ENCODE measurements at regions not wholly inside any gene's neighbourhood (a gene's known extent, or its start where the extent isn't known, plus 50 kb on each side); places are given as distances from the start of the nearest gene placed in this dataset.

- 61% methylated on average over 18 of the region's 18 CpGs for WGBS (ENCODE audit: insufficient coverage, low coverage, missing lambda C conversion rate)
- peak; percentile 57 for FAIRE-seq
- Histone ChIP-seq H2AFZ (ENCODE audit: low read depth, low read length) (no peak overlapping the region), H3K27me3 (ENCODE audit: control insufficient read depth in 2 of 2, insufficient read depth in 2 of 2, low read length in 2 of 2) (no peaks in the 10 kb centered on the region), H4K20me1 (replicated peaks; ENCODE audit: control insufficient read depth, insufficient read depth, low read length) (no peaks in the 10 kb centered on the region), H3K27ac (ENCODE audit: extremely low read depth, low read depth, low read length) (no peak overlapping the region), H3K4me1 (replicated peaks in 1 of 2; ENCODE audit: control insufficient read depth in 2 of 2, insufficient read depth in 2 of 2, low read length in 2 of 2) (peaks cover 52 to 69% of the 10 kb centered on the region in 2 experiments), H3K36me3 (ENCODE audit: control insufficient read depth, insufficient read depth, low read length) (no peaks in the 10 kb centered on the region), H3K79me2 (ENCODE audit: control insufficient read depth, insufficient read depth, low read length) (no peaks in the 10 kb centered on the region), H3K9me3 (replicated peaks; ENCODE audit: control insufficient read depth, insufficient read depth, low read depth, low read length) (no peaks in the 10 kb centered on the region), H3K9ac (ENCODE audit: insufficient read depth in 1 of 2, low read depth in 2 of 2, low read length in 2 of 2) (0 out of 4 replicates have a peak overlapping the region, but pooled peaks of 1 of the 2 experiments have one; percentile 71), H3K9me1 (ENCODE audit: control insufficient read depth, insufficient read depth, low read length) (peaks cover 5% of the 10 kb centered on the region), H3K4me2 (ENCODE audit: insufficient read depth, low read length) (no peak overlapping the region), H3K4me3 (no peak overlapping the region)
- ChIA-PET CTCF (ENCODE audit: low intra/inter-chr PET ratio) (no interaction called here), POLR2A (interaction anchor here (0.5 to 1.2 kb wide), 2 partner anchors 93 to 117 kb away, joined by 4 read pairs; no protein-coding TSS in a partner anchor)
- no peak for DNase-seq (ENCODE audit: extremely low read depth in 1 of 4, low spot score in 3 of 4)
- ATAC-seq = 0 out of 3 replicates have a peak, but pooled peaks have one; percentile 2
- intact Hi-C loops (cut with micrococcal nuclease) (no loop called here), in situ Hi-C loops (cut with MboI) (loop anchor here (5.0 to 10.0 kb wide), 3 partner anchors 115 to 235 kb away; partner anchors contain the start of gene IRF2BP2)
- no TSS peak for BruUV-seq (replicated peaks)
- TF ChIP-seq RCOR1 (IDR thresholded peaks at IDR 0.05; ENCODE audit: borderline replicate concordance in 1 of 2, low read depth in 2 of 2, low read length in 2 of 2) = peak; percentile 81 to 82; a peak in 3 of 4 replicates
- peak; percentile 42; the same call in 1 of the 2 replicates for TF ChIP-seq GABPB1 (CRISPR knock-in tag; IDR thresholded peaks at IDR 0.05)
- TF ChIP-seq, protein P1, sequence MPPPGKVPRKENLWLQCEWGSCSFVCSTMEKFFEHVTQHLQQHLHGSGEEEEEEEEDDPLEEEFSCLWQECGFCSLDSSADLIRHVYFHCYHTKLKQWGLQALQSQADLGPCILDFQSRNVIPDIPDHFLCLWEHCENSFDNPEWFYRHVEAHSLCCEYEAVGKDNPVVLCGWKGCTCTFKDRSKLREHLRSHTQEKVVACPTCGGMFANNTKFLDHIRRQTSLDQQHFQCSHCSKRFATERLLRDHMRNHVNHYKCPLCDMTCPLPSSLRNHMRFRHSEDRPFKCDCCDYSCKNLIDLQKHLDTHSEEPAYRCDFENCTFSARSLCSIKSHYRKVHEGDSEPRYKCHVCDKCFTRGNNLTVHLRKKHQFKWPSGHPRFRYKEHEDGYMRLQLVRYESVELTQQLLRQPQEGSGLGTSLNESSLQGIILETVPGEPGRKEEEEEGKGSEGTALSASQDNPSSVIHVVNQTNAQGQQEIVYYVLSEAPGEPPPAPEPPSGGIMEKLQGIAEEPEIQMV (tag; conservative IDR thresholded peaks at IDR 0.05; ENCODE audit: low read depth) = 0 out of 2 replicates have a peak, but pooled peaks have one; percentile 10
- no peak for TF ChIP-seq HSF4 (CRISPR knock-in tag; IDR thresholded peaks at IDR 0.05; ENCODE audit: borderline replicate concordance)
- no peak for TF ChIP-seq ZNF655 (CRISPR knock-in tag; IDR thresholded peaks at IDR 0.05)
- TF ChIP-seq, protein P2, sequence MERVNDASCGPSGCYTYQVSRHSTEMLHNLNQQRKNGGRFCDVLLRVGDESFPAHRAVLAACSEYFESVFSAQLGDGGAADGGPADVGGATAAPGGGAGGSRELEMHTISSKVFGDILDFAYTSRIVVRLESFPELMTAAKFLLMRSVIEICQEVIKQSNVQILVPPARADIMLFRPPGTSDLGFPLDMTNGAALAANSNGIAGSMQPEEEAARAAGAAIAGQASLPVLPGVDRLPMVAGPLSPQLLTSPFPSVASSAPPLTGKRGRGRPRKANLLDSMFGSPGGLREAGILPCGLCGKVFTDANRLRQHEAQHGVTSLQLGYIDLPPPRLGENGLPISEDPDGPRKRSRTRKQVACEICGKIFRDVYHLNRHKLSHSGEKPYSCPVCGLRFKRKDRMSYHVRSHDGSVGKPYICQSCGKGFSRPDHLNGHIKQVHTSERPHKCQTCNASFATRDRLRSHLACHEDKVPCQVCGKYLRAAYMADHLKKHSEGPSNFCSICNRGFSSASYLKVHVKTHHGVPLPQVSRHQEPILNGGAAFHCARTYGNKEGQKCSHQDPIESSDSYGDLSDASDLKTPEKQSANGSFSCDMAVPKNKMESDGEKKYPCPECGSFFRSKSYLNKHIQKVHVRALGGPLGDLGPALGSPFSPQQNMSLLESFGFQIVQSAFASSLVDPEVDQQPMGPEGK (CRISPR knock-in tag; IDR thresholded peaks at IDR 0.05; ENCODE audit: borderline replicate concordance) = no peak
- peak; percentile 94 for TF ChIP-seq SPI1 (IDR thresholded peaks at IDR 0.05; ENCODE audit: borderline replicate concordance, low read depth, low read length)
- TF ChIP-seq TBL1XR1 (IDR thresholded peaks at IDR 0.05; ENCODE audit: low read length in 2 of 2) = 0 out of 4 replicates have a peak, but pooled peaks of 1 of the 2 experiments have one; percentile 20
- TF ChIP-seq ZFX (CRISPR knock-in tag; IDR thresholded peaks at IDR 0.05) = peak; percentile 27; the same call in 1 of the 2 replicates
- TF ChIP-seq SMAD4 (CRISPR knock-in tag; conservative IDR thresholded peaks at IDR 0.05) = 0 out of 2 replicates have a peak, but pooled peaks have one; percentile 25
- 0 out of 2 replicates have a peak, but pooled peaks have one; percentile 3 for TF ChIP-seq ZNF644 (tag; IDR thresholded peaks at IDR 0.05; ENCODE audit: low read depth)
- 0 out of 2 replicates have a peak, but pooled peaks have one; percentile 7 for TF ChIP-seq ETV1 (tag; conservative IDR thresholded peaks at IDR 0.05; ENCODE audit: low read depth)
- 0 out of 2 replicates have a peak, but pooled peaks have one; percentile 11 for TF ChIP-seq TFAP4 (CRISPR knock-in tag; IDR thresholded peaks at IDR 0.05; ENCODE audit: borderline replicate concordance)
- peak; percentile 81 for TF ChIP-seq ZNF134 (CRISPR knock-in tag; conservative IDR thresholded peaks at IDR 0.05)
Measured at GRCh38 chr1:234729561-234730474, 119.8 kb upstream of the IRF2BP2 start.

Data from K562 (cell line).